SU-DHL-6 (cell line): ENCODE measurements at regions not wholly inside any gene's neighbourhood (a gene's known extent, or its start where the extent isn't known, plus 50 kb on each side); places are given as distances from the start of the nearest gene placed in this dataset.

Experiments
- H2AFZ ChIP-seq: fragments of 200-600 bp; sonication (generic); 2 replicates; pipeline ENCODE4 v1.6.1; 2014; ENCODE audit warnings: low read depth, mild to moderate bottlenecking, moderate library complexity, mixed read lengths, antibody characterized with exemption, low read length; ENCODE audit not compliant: severe bottlenecking
- H3F3A ChIP-seq: fragments of 200-600 bp; shearing (Covaris generic); 2 replicates; pipeline ENCODE4 v1.6.0; 2016; ENCODE audit warnings: antibody characterized with exemption, mild to moderate bottlenecking; ENCODE audit not compliant: insufficient read depth
- H3K27ac ChIP-seq: fragments of 200-600 bp; sonication (generic); 2 replicates; pipeline ENCODE4 v1.5.1; 2016; ENCODE audit warnings: low read depth, mild to moderate bottlenecking, low read length, moderate library complexity, mixed read lengths
- H3K27me3 ChIP-seq: fragments of 200-600 bp; sonication (generic), shearing (Covaris generic); 2 replicates; pipeline ENCODE4 v1.6.0; 2014; ENCODE audit warnings: mild to moderate bottlenecking, low read length
- H3K36me3 ChIP-seq: fragments of 200-600 bp; sonication (generic); 2 replicates; pipeline ENCODE4 v1.6.1; 2014; ENCODE audit warnings: mild to moderate bottlenecking, low read length, mixed read lengths
- H3K4me2 ChIP-seq: fragments of 300-600, 200-600 bp; shearing (Covaris generic), sonication (generic); 2 replicates; pipeline ENCODE4 v1.6.0; 2014; ENCODE audit warnings: low read length, low read depth, mild to moderate bottlenecking; ENCODE audit not compliant: poor library complexity, severe bottlenecking
- H3K4me3 ChIP-seq: fragments of 200-600 bp; sonication (generic); 2 replicates; pipeline ENCODE4 v1.5.1; 2014; ENCODE audit warnings: antibody characterized with exemption, low read length, mild to moderate bottlenecking, mixed read lengths; ENCODE audit not compliant: insufficient read depth, poor library complexity, severe bottlenecking
- H3K79me2 ChIP-seq: fragments of 200-600 bp; sonication (generic); 2 replicates; pipeline ENCODE4 v1.6.1; 2014; ENCODE audit warnings: mild to moderate bottlenecking, low read length, moderate library complexity; ENCODE audit not compliant: insufficient read depth
- H3K9ac ChIP-seq: fragments of 200-600 bp; sonication (generic); 2 replicates; pipeline ENCODE4 v1.7.0; 2014; ENCODE audit warnings: mild to moderate bottlenecking, low read length
- H3K9me2 ChIP-seq: fragments of 200-600 bp; sonication (generic); replicated peaks from 2 replicates; pipeline ENCODE4 v1.6.1; 2014; ENCODE audit warnings: low read length; ENCODE audit not compliant: insufficient read depth
- H3K9me3 ChIP-seq: fragments of 200-600 bp; sonication (generic); 2 replicates; pipeline ENCODE4 v1.6.1; 2014; ENCODE audit warnings: low read length, mixed read lengths; ENCODE audit not compliant: insufficient read depth
- H4K20me1 ChIP-seq: fragments of 200-600 bp; sonication (generic); 2 replicates; pipeline ENCODE4 v1.6.1; 2014; ENCODE audit warnings: low read depth, mild to moderate bottlenecking, antibody characterized with exemption, low read length, moderate library complexity, mixed read lengths
- CTCF ChIP-seq: fragments of 200-600 bp; sonication (generic); IDR thresholded peaks from one replicate; pipeline ENCODE4 v1.5.1; 2017; ENCODE audit warnings: antibody characterized with exemption, mild to moderate bottlenecking, low read length, moderate library complexity; ENCODE audit not compliant: insufficient read depth, poor library complexity, severe bottlenecking
- EZH2phosphoT487 ChIP-seq: fragments of 200-600 bp; sonication (generic), shearing (Covaris generic); conservative IDR thresholded peaks from 2 replicates; pipeline ENCODE4 v1.6.1; 2018; ENCODE audit warnings: mild to moderate bottlenecking, antibody characterized with exemption, low read length, moderate library complexity, mixed read lengths

- Histone ChIP-seq H2AFZ (no peak overlapping the region), H3K36me3 (no peaks in the 10 kb centered on the region), H3K9ac (no peak overlapping the region), H3K4me3 (no peak overlapping the region), H3K9me2 (no peaks in the 10 kb centered on the region), H3K27me3 (no peaks in the 10 kb centered on the region), H3F3A (no peaks in the 10 kb centered on the region), H3K79me2 (no peaks in the 10 kb centered on the region), H4K20me1 (no peaks in the 10 kb centered on the region), H3K9me3 (no peaks in the 10 kb centered on the region), H3K27ac (no peak overlapping the region), H3K4me2 (no peak overlapping the region)
- TF ChIP-seq EZH2phosphoT487 (no peak), CTCF (no peak)
These were observed 120.3 kb downstream of the KATNIP start for GRCh38 chr16:27670071-27670810.

- H3K9me3 ChIP-seq = no peaks in the 10 kb centered on the region
- H2AFZ ChIP-seq = no peak overlapping the region
- H3K9me2 ChIP-seq = no peaks in the 10 kb centered on the region
- H3K36me3 ChIP-seq = no peaks in the 10 kb centered on the region
- no peak overlapping the region for H3K4me3 ChIP-seq
- H3F3A ChIP-seq = no peaks in the 10 kb centered on the region
- no peaks in the 10 kb centered on the region for H3K27me3 ChIP-seq
- H3K27ac ChIP-seq = no peak overlapping the region
- H4K20me1 ChIP-seq = no peaks in the 10 kb centered on the region
- no peak overlapping the region for H3K4me2 ChIP-seq
- no peak for TF ChIP-seq EZH2phosphoT487
- TF ChIP-seq CTCF = no peak
- no peak overlapping the region for H3K9ac ChIP-seq
- H3K79me2 ChIP-seq = no peaks in the 10 kb centered on the region
These were observed 121.5 kb downstream of the KATNIP start for GRCh38 chr16:27671410-27671809.

GRCh38 chr16:27676839-27677238, 126.9 kb downstream of the KATNIP start:
- Histone ChIP-seq H3K9me2 (no peaks in the 10 kb centered on the region), H3K27ac (no peak overlapping the region), H3K27me3 (no peaks in the 10 kb centered on the region), H2AFZ (no peak overlapping the region), H3F3A (no peaks in the 10 kb centered on the region), H3K9ac (no peak overlapping the region), H3K4me3 (no peak overlapping the region), H3K9me3 (no peaks in the 10 kb centered on the region), H3K36me3 (no peaks in the 10 kb centered on the region), H4K20me1 (no peaks in the 10 kb centered on the region), H3K4me2 (no peak overlapping the region), H3K79me2 (no peaks in the 10 kb centered on the region)
- no peak for TF ChIP-seq EZH2phosphoT487
- no peak for TF ChIP-seq CTCF
